OCI-LY3 (cell line): ENCODE measurements at regions not wholly inside any gene's neighbourhood (a gene's known extent, or its start where the extent isn't known, plus 50 kb on each side); places are given as distances from the start of the nearest gene placed in this dataset.
"Not testable (repeated sequence)": the region's sequence is repeated elsewhere in the genome, so short reads cannot be mapped to it uniquely, and the experiment has no call there.

Source experiments
- CTCF ChIP-seq: fragments of 200-600, 300-600 bp; sonication (generic); IDR thresholded peaks from 2 replicates; pipeline ENCODE4 v1.5.1; 2014; ENCODE audit warnings: antibody characterized with exemption, low read length, low read depth
- EZH2phosphoT487 ChIP-seq: fragments of 200-600 bp; shearing (Covaris generic); IDR thresholded peaks from 2 replicates; pipeline ENCODE4 v1.6.1; 2018; ENCODE audit warnings: antibody characterized with exemption, mixed run types, low read depth

GRCh38 chr21:28034334-28034733 lies 958.3 kb downstream of the LTN1 start:
- not testable (repeated sequence) for TF ChIP-seq CTCF, EZH2phosphoT487
